ENCODE measurements at regions not wholly inside any gene's neighbourhood (a gene's known extent, or its start where the extent isn't known, plus 50 kb on each side); places are given as distances from the start of the nearest gene placed in this dataset.

DNA sequence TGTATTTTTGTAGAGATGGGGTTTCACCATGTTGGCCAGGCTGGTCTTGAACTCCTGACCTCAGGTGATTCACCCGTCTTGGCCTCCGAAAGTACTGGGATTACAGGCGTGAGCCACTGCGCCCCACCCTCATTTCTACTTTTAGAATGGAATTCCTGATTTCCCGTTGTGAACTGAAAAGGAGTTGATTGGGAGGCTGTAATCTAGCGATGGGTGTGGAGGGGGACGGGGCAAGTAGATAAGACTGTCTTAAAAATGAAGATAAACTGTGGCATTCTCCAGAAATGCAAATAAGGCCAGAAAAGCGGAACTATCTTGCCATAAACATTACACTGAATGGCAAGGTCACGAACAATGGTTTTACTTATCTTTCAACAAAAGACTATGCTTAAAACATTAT is 135.4 kb downstream of the TRIB2 start:
- CTCF ChIA-PET: no interaction called here
- TF ChIP-seq SP1 (IDR thresholded peaks at IDR 0.05) (no peak), ELF4 (IDR thresholded peaks at IDR 0.05) (no peak), LEF1 (IDR thresholded peaks at IDR 0.05; ENCODE audit: borderline replicate concordance) (no peak), SUZ12 (IDR thresholded peaks at IDR 0.05) (no peak), ZNF384 (IDR thresholded peaks at IDR 0.05) (no peak), FOXA1 (IDR thresholded peaks at IDR 0.05) (no peak), L3MBTL2 (conservative IDR thresholded peaks at IDR 0.05) (no peak), ARNT (IDR thresholded peaks at IDR 0.05) (no peak), NFRKB (IDR thresholded peaks at IDR 0.05) (no peak), BHLHE40 (IDR thresholded peaks at IDR 0.05; ENCODE audit: borderline replicate concordance) (no peak), CTBP1 (IDR thresholded peaks at IDR 0.05; ENCODE audit: borderline replicate concordance) (no peak), HDGF (IDR thresholded peaks at IDR 0.05; ENCODE audit: borderline replicate concordance) (no peak)
- TF ChIP-seq, protein P1, sequence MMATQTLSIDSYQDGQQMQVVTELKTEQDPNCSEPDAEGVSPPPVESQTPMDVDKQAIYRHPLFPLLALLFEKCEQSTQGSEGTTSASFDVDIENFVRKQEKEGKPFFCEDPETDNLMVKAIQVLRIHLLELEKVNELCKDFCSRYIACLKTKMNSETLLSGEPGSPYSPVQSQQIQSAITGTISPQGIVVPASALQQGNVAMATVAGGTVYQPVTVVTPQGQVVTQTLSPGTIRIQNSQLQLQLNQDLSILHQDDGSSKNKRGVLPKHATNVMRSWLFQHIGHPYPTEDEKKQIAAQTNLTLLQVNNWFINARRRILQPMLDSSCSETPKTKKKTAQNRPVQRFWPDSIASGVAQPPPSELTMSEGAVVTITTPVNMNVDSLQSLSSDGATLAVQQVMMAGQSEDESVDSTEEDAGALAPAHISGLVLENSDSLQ (IDR thresholded peaks at IDR 0.05): no peak
- DNase-seq (ENCODE audit: extremely low spot score): no peak
- POLR2A ChIA-PET: no interaction called here

DNA sequence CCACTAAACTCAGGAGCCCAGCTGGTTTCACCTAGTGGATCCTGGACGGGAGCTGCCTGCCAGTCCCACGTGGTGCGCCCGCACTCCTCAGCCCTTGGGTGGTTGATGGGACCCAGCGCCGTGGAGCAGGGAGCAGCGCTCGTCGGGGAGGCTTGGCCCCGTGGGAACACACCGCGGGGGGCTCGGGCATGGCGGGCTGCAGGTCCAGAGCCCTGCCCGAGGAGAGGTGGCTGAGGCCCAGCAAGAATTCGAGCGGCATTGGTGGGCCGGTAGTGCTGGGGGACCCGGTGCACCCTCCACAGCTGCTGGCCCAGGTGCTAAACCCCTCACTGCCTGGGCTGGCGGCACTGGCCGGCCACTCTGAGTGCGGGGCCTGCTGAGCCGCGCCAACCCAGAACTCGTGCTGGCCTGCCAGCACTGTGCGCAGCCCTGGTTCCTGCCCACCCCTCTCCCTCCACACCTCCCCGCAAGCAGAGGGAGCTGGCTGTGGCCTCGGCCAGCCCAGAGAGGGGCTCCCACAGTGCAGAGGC is 137.3 kb downstream of the TRIB2 start:
- TF ChIP-seq BHLHE40 (IDR thresholded peaks at IDR 0.05; ENCODE audit: borderline replicate concordance) (no peak), L3MBTL2 (conservative IDR thresholded peaks at IDR 0.05) (no peak), SUZ12 (IDR thresholded peaks at IDR 0.05) (no peak), ARNT (IDR thresholded peaks at IDR 0.05) (no peak), TARDBP (IDR thresholded peaks at IDR 0.05) (no peak), LEF1 (IDR thresholded peaks at IDR 0.05; ENCODE audit: borderline replicate concordance) (no peak), ZNF384 (IDR thresholded peaks at IDR 0.05) (no peak), FOXK2 (IDR thresholded peaks at IDR 0.05) (no peak), FOXA1 (IDR thresholded peaks at IDR 0.05) (no peak), ELF4 (IDR thresholded peaks at IDR 0.05) (no peak), NFRKB (IDR thresholded peaks at IDR 0.05) (no peak), FOXM1 (IDR thresholded peaks at IDR 0.05; ENCODE audit: borderline replicate concordance) (no peak), HDGF (IDR thresholded peaks at IDR 0.05; ENCODE audit: borderline replicate concordance) (no peak), SP1 (IDR thresholded peaks at IDR 0.05) (no peak), CTBP1 (IDR thresholded peaks at IDR 0.05; ENCODE audit: borderline replicate concordance) (no peak)
- TF ChIP-seq, protein P1 (IDR thresholded peaks at IDR 0.05): no peak
- ChIA-PET POLR2A (no interaction called here), CTCF (no interaction called here)
- DNase-seq (ENCODE audit: extremely low spot score): no peak

DNA sequence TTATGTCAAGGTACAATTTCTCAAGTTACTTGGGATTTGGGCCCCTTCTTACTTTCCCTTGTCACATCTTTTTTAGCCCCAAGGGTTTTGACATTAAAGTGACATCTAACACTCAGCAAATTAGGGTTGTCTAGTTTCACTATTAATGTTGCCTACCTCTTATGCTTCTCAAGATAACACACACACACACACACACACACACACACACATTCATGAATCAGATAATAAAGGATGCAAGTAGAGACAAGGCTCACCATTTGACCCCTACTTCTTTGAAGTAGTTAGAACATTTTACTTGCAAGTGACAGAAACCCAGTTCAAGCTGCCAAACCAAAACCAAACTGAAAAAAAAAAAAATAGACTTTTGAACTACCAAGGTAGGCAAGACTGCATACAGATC is 138.8 kb downstream of the TRIB2 start:
- no peak for TF ChIP-seq SUZ12 (IDR thresholded peaks at IDR 0.05)
- no peak for TF ChIP-seq BHLHE40 (IDR thresholded peaks at IDR 0.05; ENCODE audit: borderline replicate concordance)
- no peak for TF ChIP-seq TARDBP (IDR thresholded peaks at IDR 0.05)
- TF ChIP-seq CTBP1 (IDR thresholded peaks at IDR 0.05; ENCODE audit: borderline replicate concordance): no peak
- TF ChIP-seq ELF4 (IDR thresholded peaks at IDR 0.05): no peak
- CTCF ChIA-PET: no interaction called here
- DNase-seq (ENCODE audit: extremely low spot score): no peak
- POLR2A ChIA-PET: no interaction called here

DNA sequence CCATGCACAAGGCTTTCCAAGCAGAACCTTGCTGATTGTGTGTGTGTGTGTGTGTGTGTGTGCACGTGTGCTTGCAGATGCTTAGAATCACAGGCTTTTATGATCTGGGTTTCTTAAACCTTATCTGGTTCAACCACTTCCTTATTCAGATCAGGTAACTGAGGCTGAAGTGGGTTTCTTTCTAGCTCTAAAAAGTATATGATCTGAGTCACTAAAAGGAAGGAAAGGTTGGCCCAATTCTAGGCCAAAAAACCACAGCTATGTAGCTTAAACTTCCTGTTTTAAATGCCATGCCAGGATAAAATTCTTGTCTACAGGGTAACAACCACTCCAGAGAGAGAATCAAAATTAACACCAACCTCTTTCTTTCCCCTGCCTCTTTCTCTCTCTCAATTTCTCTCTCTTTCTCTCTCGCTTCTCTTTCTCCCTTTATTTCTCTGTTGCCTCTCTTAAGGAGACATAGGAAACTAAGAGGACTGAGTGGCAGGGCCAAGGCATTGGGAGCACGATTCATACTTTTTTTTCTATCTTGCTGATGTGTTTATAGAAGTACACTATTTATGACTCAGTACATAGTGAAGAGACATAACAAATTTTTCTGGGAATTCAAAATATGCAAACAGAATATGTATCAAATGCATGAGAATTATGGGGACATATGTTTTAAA is 140.3 kb downstream of the TRIB2 start:
- DNase-seq (ENCODE audit: extremely low spot score): no peak
- CTCF ChIA-PET: interaction anchor here (0.6 kb wide), 1 partner anchor 1697 kb away, joined by 3 read pairs; no protein-coding TSS in a partner anchor
- TF ChIP-seq ARNT (IDR thresholded peaks at IDR 0.05): no peak
- TF ChIP-seq LEF1 (IDR thresholded peaks at IDR 0.05; ENCODE audit: borderline replicate concordance): no peak
- TF ChIP-seq SP1 (IDR thresholded peaks at IDR 0.05): no peak
- TF ChIP-seq FOXA1 (IDR thresholded peaks at IDR 0.05): no peak
- TF ChIP-seq, protein P1 (IDR thresholded peaks at IDR 0.05): no peak
- TF ChIP-seq L3MBTL2 (conservative IDR thresholded peaks at IDR 0.05): no peak
- no peak for TF ChIP-seq TARDBP (IDR thresholded peaks at IDR 0.05)
- no peak for TF ChIP-seq BHLHE40 (IDR thresholded peaks at IDR 0.05; ENCODE audit: borderline replicate concordance)
- POLR2A ChIA-PET: no interaction called here

DNA sequence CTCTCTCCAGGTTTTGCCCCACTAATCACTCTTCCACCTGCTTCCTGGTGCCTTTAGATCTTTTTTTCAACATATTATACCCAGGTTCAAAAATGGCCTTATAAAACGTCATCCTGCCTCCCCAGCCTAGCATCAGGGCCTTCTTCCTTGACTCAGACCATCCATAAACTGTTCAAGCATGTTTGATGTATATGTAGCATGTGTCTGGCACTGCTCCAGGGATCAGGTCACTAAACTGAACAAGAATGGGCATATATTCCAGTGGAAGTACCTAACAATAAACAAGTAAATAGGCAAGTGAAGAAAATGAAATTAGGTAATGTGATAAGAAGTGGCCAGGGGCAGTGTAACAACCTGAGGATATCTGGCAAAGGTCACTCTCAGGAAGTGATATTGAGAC is 141.2 kb downstream of the TRIB2 start:
- ChIA-PET POLR2A (no interaction called here), CTCF (no interaction called here)
- DNase-seq (ENCODE audit: extremely low spot score): no peak
- TF ChIP-seq SP1 (IDR thresholded peaks at IDR 0.05): no peak
- TF ChIP-seq CTBP1 (IDR thresholded peaks at IDR 0.05; ENCODE audit: borderline replicate concordance): no peak
- TF ChIP-seq L3MBTL2 (conservative IDR thresholded peaks at IDR 0.05): no peak
- no peak for TF ChIP-seq SUZ12 (IDR thresholded peaks at IDR 0.05)
- TF ChIP-seq FOXK2 (IDR thresholded peaks at IDR 0.05): no peak

DNA sequence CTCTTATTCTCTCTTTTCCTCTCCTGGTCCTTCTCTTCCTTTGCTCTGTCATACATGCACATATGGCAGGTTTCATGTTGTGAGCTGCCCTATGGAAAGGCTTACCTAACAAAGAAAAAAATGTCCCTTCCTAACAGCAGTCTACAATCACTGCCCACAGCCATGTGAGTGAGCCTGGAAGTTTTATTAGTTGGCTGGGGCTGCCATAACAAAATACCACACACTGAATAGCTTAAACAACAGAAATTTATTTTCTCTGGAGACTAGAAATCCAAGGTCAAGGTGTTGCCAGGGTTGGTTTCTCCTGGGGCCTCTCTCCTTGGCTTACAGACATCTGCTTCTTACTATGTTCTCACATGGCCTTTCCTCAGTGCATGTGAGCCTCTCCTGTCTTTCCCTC is 142.1 kb downstream of the TRIB2 start:
- no peak for TF ChIP-seq SUZ12 (IDR thresholded peaks at IDR 0.05)
- TF ChIP-seq, protein P1 (IDR thresholded peaks at IDR 0.05): no peak
- no peak for TF ChIP-seq LEF1 (IDR thresholded peaks at IDR 0.05; ENCODE audit: borderline replicate concordance)
- TF ChIP-seq CTBP1 (IDR thresholded peaks at IDR 0.05; ENCODE audit: borderline replicate concordance): no peak
- TF ChIP-seq HDGF (IDR thresholded peaks at IDR 0.05; ENCODE audit: borderline replicate concordance): no peak
- TF ChIP-seq L3MBTL2 (conservative IDR thresholded peaks at IDR 0.05): no peak
- TF ChIP-seq NFRKB (IDR thresholded peaks at IDR 0.05): no peak
- no peak for TF ChIP-seq FOXM1 (IDR thresholded peaks at IDR 0.05; ENCODE audit: borderline replicate concordance)
- TF ChIP-seq SP1 (IDR thresholded peaks at IDR 0.05): no peak
- no peak for TF ChIP-seq FOXK2 (IDR thresholded peaks at IDR 0.05)
- no peak for TF ChIP-seq ZNF384 (IDR thresholded peaks at IDR 0.05)
- TF ChIP-seq ELF4 (IDR thresholded peaks at IDR 0.05): no peak
- TF ChIP-seq FOXA1 (IDR thresholded peaks at IDR 0.05): no peak
- TF ChIP-seq ARNT (IDR thresholded peaks at IDR 0.05): no peak
- ChIA-PET POLR2A (no interaction called here), CTCF (no interaction called here)
- DNase-seq (ENCODE audit: extremely low spot score): no peak

Measured in HEK293T (cell line).